Endothelial cell of umbilical vein (primary cell): ENCODE measurements at regions not wholly inside any gene's neighbourhood (a gene's known extent, or its start where the extent isn't known, plus 50 kb on each side); places are given as distances from the start of the nearest gene placed in this dataset.

Source experiments
- BruUV-seq: library from RNA; stranded (reverse); fragments of 400-500 nt; replicated peaks from 2 replicates; lab custom pipeline; 2021; lab: Mats Ljungman, UMichigan
- CTCF ChIA-PET: fragments of 300-600, 350-600 bp; sonication (Branson Sonifier 250); formaldehyde crosslinking; loops from one replicate; lab custom pipeline; 2021; ENCODE audit warnings: antibody characterized with exemption, inconsistent platforms; lab: Charles Lee
- POLR2A ChIA-PET: fragments of 300-600, 350-600 bp; sonication (Branson Sonifier 250); formaldehyde crosslinking; loops from one replicate; lab custom pipeline; 2021; ENCODE audit warnings: antibody characterized with exemption, inconsistent platforms; lab: Charles Lee
- DNase-seq: peaks from one replicate; pipeline ENCODE4 v3.0.0-alpha.2; 2011; ENCODE audit warnings: low read depth, low spot score
- FAIRE-seq: peaks from 2 replicates; lab custom pipeline; 2011; peaks lifted over from hg19 to GRCh38; lab: Jason Lieb, UNC
- H2AFZ ChIP-seq: 2 replicates; pipeline ENCODE4 v1.6.0; 2012; ENCODE audit warnings: low read depth, low read length, control low read depth, inconsistent platforms
- H3K27ac ChIP-seq: 2 replicates; pipeline ENCODE4 v1.5.1; 2011; ENCODE audit warnings: low read depth, mild to moderate bottlenecking, control low read depth, low read length, moderate library complexity; ENCODE audit not compliant: insufficient read depth
- H3K27me3 ChIP-seq, 2 experiments: 2 replicates each; pipeline versions ENCODE4 v1.6.0 to v1.6.1; 2011; ENCODE audit warnings: low read length in 2 of 2, mixed read lengths in 1 of 2; ENCODE audit not compliant: control insufficient read depth in 2 of 2, insufficient read depth in 2 of 2
- H3K36me3 ChIP-seq, 2 experiments: 2 replicates in 1 of 2; 3 replicates in 1 of 2; pipeline ENCODE4 v1.5.1; 2011; ENCODE audit warnings: low read length in 2 of 2, mild to moderate bottlenecking in 1 of 2, moderate library complexity in 1 of 2; ENCODE audit not compliant: control insufficient read depth in 2 of 2, insufficient read depth in 2 of 2; ENCODE audit errors: extremely low read depth in 1 of 2
- H3K4me1 ChIP-seq: 3 replicates; pipeline ENCODE4 v1.5.1; 2011; ENCODE audit warnings: mild to moderate bottlenecking, low read length; ENCODE audit not compliant: control insufficient read depth, insufficient read depth; ENCODE audit errors: extremely low read depth
- H3K4me2 ChIP-seq: 2 replicates; pipeline ENCODE4 v1.6.1; 2011; ENCODE audit warnings: low read length, control low read depth, mixed read lengths; ENCODE audit not compliant: insufficient read depth
- H3K4me3 ChIP-seq, 3 experiments: fragments of 200-600 bp in 1 of 3; sonication (generic), shearing (Covaris generic) in 1 of 3; replicated peaks in 1 of 3; 2 replicates each; pipeline ENCODE4 v1.5.1; 2011 to 2016; ENCODE audit warnings: control low read depth in 3 of 3, low read length in 3 of 3, mild to moderate bottlenecking in 2 of 3, inconsistent platforms in 1 of 3, low read depth in 1 of 3, moderate library complexity in 1 of 3; ENCODE audit not compliant: insufficient read depth in 1 of 3
- H3K79me2 ChIP-seq: 2 replicates; pipeline ENCODE4 v1.6.0; 2012; ENCODE audit warnings: low read length, inconsistent platforms; ENCODE audit not compliant: control insufficient read depth, insufficient read depth
- H3K9ac ChIP-seq: replicated peaks from 2 replicates; pipeline ENCODE3; 2011; ENCODE audit warnings: low read length, control low read depth; ENCODE audit not compliant: insufficient read depth; ENCODE audit errors: extremely low read depth
- H3K9me1 ChIP-seq: replicated peaks from 3 replicates; pipeline ENCODE4 v1.6.0; 2011; ENCODE audit warnings: mild to moderate bottlenecking, low read length; ENCODE audit not compliant: control insufficient read depth, insufficient read depth; ENCODE audit errors: extremely low read depth
- H3K9me3 ChIP-seq: replicated peaks from 2 replicates; pipeline ENCODE4 v1.5.1; 2012; ENCODE audit warnings: low read length, inconsistent platforms; ENCODE audit not compliant: control insufficient read depth, insufficient read depth
- H4K20me1 ChIP-seq: replicated peaks from 2 replicates; pipeline ENCODE3; 2011; ENCODE audit warnings: mild to moderate bottlenecking, low read length; ENCODE audit not compliant: control insufficient read depth, insufficient read depth; ENCODE audit errors: extremely low read depth
- CTCF ChIP-seq, 2 donors: IDR thresholded peaks; 1 replicate in 1 of 2; 2 replicates in 1 of 2; pipeline ENCODE4 v1.5.1; 2011; ENCODE audit warnings: low read length in 2 of 2, mild to moderate bottlenecking in 2 of 2, moderate library complexity in 2 of 2, control low read depth in 1 of 2, inconsistent platforms in 1 of 2, low read depth in 1 of 2; ENCODE audit not compliant: insufficient read depth in 1 of 2; ENCODE audit errors: extremely low read depth in 1 of 2
- EZH2 ChIP-seq: IDR thresholded peaks from 2 replicates; pipeline ENCODE4 v1.6.1; 2012; ENCODE audit warnings: borderline replicate concordance, low read depth, mild to moderate bottlenecking, moderate library complexity, low read length, inconsistent platforms; ENCODE audit not compliant: severe bottlenecking
- FOS ChIP-seq: IDR thresholded peaks from 2 replicates; pipeline ENCODE4 v1.6.1; 2011; ENCODE audit warnings: mild to moderate bottlenecking, low read length, moderate library complexity, borderline replicate concordance; ENCODE audit not compliant: insufficient read depth
- GATA2 ChIP-seq: IDR thresholded peaks from 2 replicates; pipeline ENCODE4 v1.7.0; 2011; ENCODE audit warnings: low read depth, mild to moderate bottlenecking, moderate library complexity, mixed read lengths, low read length; ENCODE audit not compliant: insufficient read length, insufficient read depth
- JUN ChIP-seq: IDR thresholded peaks from 2 replicates; pipeline ENCODE4 v1.6.1; 2011; ENCODE audit warnings: borderline replicate concordance, low read depth; ENCODE audit not compliant: insufficient read length, insufficient read depth
- MAX ChIP-seq: IDR thresholded peaks from 2 replicates; pipeline ENCODE4 v1.6.1; 2011; ENCODE audit not compliant: insufficient read depth, insufficient read length
- MYC ChIP-seq: IDR thresholded peaks from one replicate; pipeline ENCODE4 v1.6.1; 2011; ENCODE audit warnings: mild to moderate bottlenecking, low read depth, low read length
- POLR2A ChIP-seq: IDR thresholded peaks from 2 replicates; pipeline ENCODE4 v1.6.1; 2012; ENCODE audit warnings: low read depth, mild to moderate bottlenecking, control low read depth, low read length
- POLR2AphosphoS5 ChIP-seq: IDR thresholded peaks from 2 replicates; pipeline ENCODE4 v1.6.1; 2012; ENCODE audit warnings: low read depth, mild to moderate bottlenecking, control low read depth, low read length, moderate library complexity; ENCODE audit not compliant: insufficient read depth
- dilution Hi-C: fragments of 300-500 bp; cut with MboI; formaldehyde crosslinking; loops from one replicate; pipeline ENCODE4 v1.15.0; 2019; ENCODE audit warnings: low sequenced_read_pairs; ENCODE audit not compliant: extremely low pct_ligation_motif_present
- intact Hi-C: fragments of 100-400 bp; cut with micrococcal nuclease; formaldehyde crosslinking; loops from one replicate; pipeline ENCODE4 v1.10.0; 2022

GRCh38 chr12:29943683-29944082 is 159.9 kb upstream of the TMTC1 start:
- Histone ChIP-seq H2AFZ (no peak overlapping the region), H3K9ac (no peak overlapping the region), H3K27me3 (peaks cover 0 to 3% of the 10 kb centered on the region in 2 experiments), H3K4me1 (no peaks in the 10 kb centered on the region), H3K4me2 (no peak overlapping the region), H3K9me1 (no peaks in the 10 kb centered on the region), H3K27ac (no peak overlapping the region), H3K9me3 (no peaks in the 10 kb centered on the region), H3K79me2 (no peaks in the 10 kb centered on the region), H4K20me1 (no peaks in the 10 kb centered on the region), H3K36me3 (no peaks in the 10 kb centered on the region), H3K4me3 (no peak overlapping the region)
- ChIA-PET CTCF (interaction anchor here (1.0 to 1.4 kb wide), 2 partner anchors 19 to 391 kb away, joined by 3 read pairs; no protein-coding TSS in a partner anchor), POLR2A (no interaction called here)
- intact Hi-C loops (no loop called here), dilution Hi-C loops (no loop called here)
- TF ChIP-seq JUN: no peak
- no peak for TF ChIP-seq CTCF (IDR thresholded peaks at IDR 0.05; ENCODE audit: extremely low read depth in 1 of 2, insufficient read depth in 1 of 2, low read depth in 1 of 2, low read length in 2 of 2)
- no peak for TF ChIP-seq POLR2AphosphoS5
- DNase-seq (peak; percentile 4), FAIRE-seq (no peak)
- BruUV-seq: no TSS peak

GRCh38 chr12:29940811-29941210 is 157.1 kb upstream of the TMTC1 start:
- no peaks in the 10 kb centered on the region for H4K20me1 ChIP-seq
- no peaks in the 10 kb centered on the region for H3K4me1 ChIP-seq
- H3K79me2 ChIP-seq: no peaks in the 10 kb centered on the region
- no peak overlapping the region for H3K27ac ChIP-seq
- intact Hi-C loops (no loop called here), dilution Hi-C loops (no loop called here)
- no peak for FAIRE-seq
- no peaks in the 10 kb centered on the region for H3K9me1 ChIP-seq
- no peak overlapping the region for H3K4me3 ChIP-seq
- BruUV-seq: no TSS peak
- no peak for DNase-seq
- ChIA-PET POLR2A (no interaction called here), CTCF (interaction anchor here (1.1 kb wide), 1 partner anchor 209 kb away, joined by 3 read pairs; no protein-coding TSS in a partner anchor)
- TF ChIP-seq CTCF (IDR thresholded peaks at IDR 0.05; ENCODE audit: extremely low read depth in 1 of 2, insufficient read depth in 1 of 2, low read depth in 1 of 2, low read length in 2 of 2) (no peak), EZH2 (no peak), POLR2AphosphoS5 (no peak), POLR2A (no peak), MAX (no peak), JUN (no peak), MYC (no peak), FOS (no peak), GATA2 (no peak)
- no peak overlapping the region for H2AFZ ChIP-seq
- no peaks in the 10 kb centered on the region for H3K27me3 ChIP-seq
- H3K9me3 ChIP-seq: no peaks in the 10 kb centered on the region
- no peaks in the 10 kb centered on the region for H3K36me3 ChIP-seq
- H3K9ac ChIP-seq: no peak overlapping the region
- no peak overlapping the region for H3K4me2 ChIP-seq
